ENCODE measurements at regions not wholly inside any gene's neighbourhood (a gene's known extent, or its start where the extent isn't known, plus 50 kb on each side); places are given as distances from the start of the nearest gene placed in this dataset.
"Not testable (repeated sequence)": the region's sequence is repeated elsewhere in the genome, so short reads cannot be mapped to it uniquely, and the experiment has no call there.

DNA sequence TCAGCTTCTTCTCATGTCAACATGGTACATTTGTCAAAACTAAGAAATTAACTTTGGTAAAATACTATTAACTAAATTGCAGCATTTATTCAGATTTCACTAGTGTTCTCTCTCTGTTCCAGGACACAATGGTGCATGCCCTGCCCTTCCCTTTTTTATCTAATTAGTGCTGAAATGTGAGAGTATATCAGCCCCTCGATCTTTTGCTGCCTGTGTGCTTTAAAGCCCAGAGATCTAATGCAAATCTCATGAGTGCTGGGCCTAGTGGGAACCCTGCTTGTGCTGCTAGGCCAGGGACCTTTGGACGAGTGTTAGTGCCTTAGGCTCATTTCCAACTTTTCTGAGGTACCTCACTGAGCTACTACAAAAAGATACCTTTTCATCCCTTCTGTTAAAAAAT is 221.1 kb upstream of the EDNRB start:
- no peak for DNase-seq (ENCODE audit: low read depth in 2 of 2)

DNA sequence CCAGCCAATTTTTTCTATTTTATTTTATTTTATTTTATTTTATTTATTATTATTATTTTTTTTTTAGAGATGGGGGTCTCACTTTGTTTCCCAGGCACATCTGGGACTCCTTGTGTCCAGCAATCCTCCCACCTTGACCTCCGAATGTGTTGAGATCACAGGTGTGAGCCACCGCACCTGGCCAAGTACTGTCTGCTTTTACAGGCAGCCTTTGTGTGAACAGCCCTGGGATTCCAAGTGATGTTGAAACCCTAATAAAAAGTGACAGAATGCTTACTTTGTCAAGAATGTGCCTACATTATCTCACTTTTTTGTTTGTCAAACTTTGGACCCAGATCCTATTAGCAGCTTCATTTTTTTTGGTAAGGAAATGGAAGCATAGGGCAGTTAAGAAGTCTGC is 220.1 kb upstream of the EDNRB start:
- DNase-seq (ENCODE audit: low read depth in 2 of 2) = no peak

- DNase-seq (ENCODE audit: low read depth in 2 of 2) = no peak
These were observed 218.9 kb upstream of the EDNRB start for GRCh38 chr13:78137404-78138142.

DNA sequence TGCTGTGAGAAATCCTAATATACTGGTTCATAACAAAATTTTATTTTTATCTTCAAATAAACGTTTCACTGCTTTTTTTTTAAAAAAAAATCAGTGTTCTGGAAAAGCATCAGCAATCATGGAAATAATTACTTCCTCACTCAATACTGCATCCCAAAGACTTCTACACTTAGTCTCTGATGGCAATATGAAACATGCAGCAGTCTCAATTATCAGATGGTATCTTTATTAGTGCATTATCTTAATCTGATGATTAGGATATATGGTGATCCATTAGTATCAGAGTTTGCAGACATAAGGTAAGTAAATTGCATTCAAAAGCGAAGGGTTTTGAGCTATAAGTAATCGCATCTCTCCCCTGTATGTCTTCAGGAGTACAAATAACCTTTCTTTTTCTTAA is 218.3 kb upstream of the EDNRB start:
- DNase-seq (ENCODE audit: low read depth in 2 of 2) = no peak

GRCh38 chr13:78133511-78133910 is 214.9 kb upstream of the EDNRB start:
- no peak for DNase-seq (ENCODE audit: low read depth in 2 of 2)

DNA sequence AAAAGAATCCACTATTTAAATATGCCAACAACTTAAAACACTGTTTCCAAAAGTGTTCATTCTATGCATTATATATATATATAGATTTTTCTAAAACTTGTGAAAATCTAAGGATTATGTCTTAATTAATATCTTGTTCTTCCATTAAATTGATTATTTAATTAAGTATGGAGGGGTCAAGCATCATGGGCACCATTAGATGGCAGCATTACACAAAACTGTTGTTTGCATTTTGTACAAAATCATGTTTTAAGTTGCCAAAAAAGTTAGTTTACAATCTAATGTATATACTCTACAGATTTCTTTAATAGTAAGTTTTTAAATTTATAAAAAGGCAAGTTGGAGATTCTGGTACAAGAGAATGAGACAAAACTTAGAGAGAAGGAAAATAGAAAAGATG is 213.2 kb upstream of the EDNRB start:
- no peak for DNase-seq (ENCODE audit: low read depth in 2 of 2)

DNA sequence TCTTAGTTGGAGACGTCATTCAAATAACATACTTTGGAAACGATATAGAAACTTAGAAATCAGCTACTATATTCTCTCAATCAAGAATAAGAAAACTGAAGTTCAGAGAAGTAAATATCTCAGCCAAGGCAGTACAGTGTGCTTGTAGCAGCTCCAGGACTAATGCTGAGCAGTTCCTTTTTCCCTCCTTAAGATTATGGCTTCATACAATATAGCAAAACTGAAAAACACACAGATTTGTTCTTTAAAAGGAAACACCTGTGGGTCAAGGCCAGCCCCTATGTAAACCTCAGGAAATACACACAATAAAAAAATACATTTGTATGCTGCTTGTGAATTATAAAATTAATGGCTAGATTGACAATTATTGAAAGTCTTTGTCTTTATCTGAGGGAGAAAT is 212.7 kb upstream of the EDNRB start:
- no peak for DNase-seq (ENCODE audit: low read depth in 2 of 2)

DNA sequence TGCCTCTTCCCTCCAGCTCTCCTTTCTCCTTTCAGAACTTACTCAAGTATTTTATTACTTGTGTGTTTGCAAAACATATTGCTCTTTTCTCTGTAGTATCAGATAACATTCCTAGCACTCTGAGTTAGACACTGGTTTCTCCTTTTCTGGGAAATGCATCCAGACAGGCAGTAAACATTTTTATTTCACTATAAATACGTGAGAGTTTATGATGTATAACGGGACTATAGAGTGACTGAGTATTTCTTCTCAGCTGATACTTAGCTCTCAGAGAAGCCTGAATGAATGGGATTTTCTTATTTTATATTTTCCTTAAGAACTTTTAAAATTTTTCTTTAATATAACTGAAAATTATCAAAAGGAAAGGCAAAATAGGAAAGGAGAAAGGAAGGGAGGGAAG is 211.2 kb upstream of the EDNRB start:
- DNase-seq (ENCODE audit: low read depth in 2 of 2) = no peak

DNA sequence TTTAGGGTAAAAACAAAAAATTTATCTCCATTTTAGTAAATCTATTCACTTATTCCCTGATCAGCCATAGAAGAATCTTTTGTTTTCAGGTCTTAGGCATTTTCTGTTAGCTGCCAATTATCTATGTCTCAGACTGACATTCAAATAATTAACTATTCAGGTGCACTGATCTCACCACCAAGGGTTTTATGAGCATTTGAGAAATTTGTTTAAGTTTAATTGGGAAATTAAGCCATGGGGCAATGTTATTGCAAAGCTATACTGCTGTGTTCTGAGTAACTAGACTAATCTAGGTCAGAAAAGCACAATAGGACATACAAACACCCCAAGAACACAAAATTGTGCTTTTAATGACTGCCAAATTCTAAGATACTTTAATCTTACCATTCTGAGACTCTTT is 210.7 kb upstream of the EDNRB start:
- DNase-seq (ENCODE audit: low read depth in 2 of 2) = no peak

GRCh38 chr13:78121459-78122348 is 203.1 kb upstream of the EDNRB start:
- no peak for DNase-seq (ENCODE audit: low read depth in 2 of 2)

GRCh38 chr13:78121001-78121400 is 202.4 kb upstream of the EDNRB start:
- DNase-seq (ENCODE audit: low read depth in 2 of 2) = no peak

DNA sequence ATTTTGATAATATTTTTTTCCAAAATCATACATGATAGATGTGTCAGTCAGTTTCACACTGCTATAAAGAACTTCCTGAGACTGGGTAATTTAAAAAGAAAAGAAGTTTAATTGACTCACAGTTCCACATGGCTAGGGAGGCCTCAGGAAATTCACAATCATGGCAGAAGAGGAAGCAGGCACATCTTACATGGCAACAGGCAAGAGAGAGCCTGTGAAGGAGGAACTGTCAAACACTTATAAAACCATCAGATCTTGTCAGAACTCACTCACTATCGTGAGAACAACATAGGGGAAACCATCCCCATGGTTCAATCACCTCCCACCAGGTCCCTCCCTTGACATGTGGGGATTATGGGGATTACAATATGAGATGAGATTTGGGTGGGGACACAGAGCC is 201.5 kb upstream of the EDNRB start:
- not testable (repeated sequence) for DNase-seq (ENCODE audit: low read depth in 2 of 2)

- not testable (repeated sequence) for DNase-seq (ENCODE audit: low read depth in 2 of 2)
These were observed 198.4 kb upstream of the EDNRB start for GRCh38 chr13:78117070-78117469.

DNA sequence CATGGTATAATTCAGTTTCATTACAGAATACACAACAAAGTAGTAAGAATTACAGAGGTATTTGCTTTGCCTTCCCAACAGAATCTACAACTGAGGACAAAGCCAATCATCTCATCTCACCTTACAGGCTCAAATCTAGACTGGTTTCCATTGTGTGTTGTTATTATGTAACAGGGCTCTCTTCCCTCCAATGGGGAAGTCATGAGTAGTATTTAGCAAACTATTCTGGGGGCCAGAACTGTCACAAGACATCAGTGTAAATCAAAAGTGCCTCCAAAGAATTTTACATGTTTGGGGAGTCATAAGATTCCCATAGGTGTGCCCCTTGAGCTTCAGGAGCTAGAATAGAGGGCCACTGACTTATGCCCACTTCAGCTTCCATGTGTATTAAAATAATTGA is 187.0 kb upstream of the EDNRB start:
- no peak for DNase-seq (ENCODE audit: low read depth in 2 of 2)

DNA sequence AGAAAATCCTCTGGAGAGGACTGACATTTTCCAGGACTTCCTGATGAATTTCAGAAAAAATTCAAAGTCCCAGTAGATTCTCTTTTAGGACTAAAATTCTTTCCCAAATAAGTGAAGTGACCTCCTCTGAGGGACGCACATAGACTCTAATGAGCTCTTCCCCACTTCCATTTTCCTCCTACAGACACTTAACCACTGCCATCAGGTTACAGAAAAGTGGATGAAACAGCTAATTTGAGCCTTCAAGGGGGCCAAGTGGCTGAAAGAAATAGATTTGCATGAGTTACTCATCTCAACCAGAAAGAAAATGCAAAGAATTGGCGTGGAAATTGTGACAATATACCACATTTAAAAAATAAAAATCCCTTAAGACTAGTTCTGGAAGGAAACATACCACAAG is 185.3 kb upstream of the EDNRB start:
- DNase-seq (ENCODE audit: low read depth in 2 of 2) = no peak

- DNase-seq (ENCODE audit: low read depth in 2 of 2) = no peak
These were observed 184.1 kb upstream of the EDNRB start for GRCh38 chr13:78102741-78103140.

- DNase-seq (ENCODE audit: low read depth in 2 of 2) = no peak
These were observed 183.6 kb upstream of the EDNRB start for GRCh38 chr13:78102121-78102677.

DNA sequence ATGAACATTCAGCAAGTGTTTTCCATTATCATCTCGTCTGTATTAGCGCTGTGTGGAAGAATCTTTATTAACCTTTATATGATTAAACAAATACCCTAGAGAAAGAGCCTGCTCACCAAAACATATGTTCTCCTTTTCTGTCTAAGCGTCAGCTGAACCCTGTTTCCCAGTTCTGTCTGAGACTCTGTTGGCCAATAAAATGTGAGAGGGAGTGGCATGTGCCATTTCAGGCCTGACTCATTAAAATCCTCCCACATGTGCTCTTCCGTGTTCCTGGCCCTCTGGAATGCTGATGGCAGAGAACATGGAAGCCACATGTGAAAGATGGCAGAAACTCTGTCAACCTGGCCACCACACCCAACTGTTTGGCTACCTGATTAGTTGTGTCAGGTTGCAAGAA is 181.9 kb upstream of the EDNRB start:
- DNase-seq (ENCODE audit: low read depth in 2 of 2) = no peak

GRCh38 chr13:78098249-78098648 is 179.6 kb upstream of the EDNRB start:
- no peak for DNase-seq (ENCODE audit: low read depth in 2 of 2)

- no peak for DNase-seq (ENCODE audit: low read depth in 2 of 2)
These were observed 177.6 kb upstream of the EDNRB start for GRCh38 chr13:78096221-78096620.

DNA sequence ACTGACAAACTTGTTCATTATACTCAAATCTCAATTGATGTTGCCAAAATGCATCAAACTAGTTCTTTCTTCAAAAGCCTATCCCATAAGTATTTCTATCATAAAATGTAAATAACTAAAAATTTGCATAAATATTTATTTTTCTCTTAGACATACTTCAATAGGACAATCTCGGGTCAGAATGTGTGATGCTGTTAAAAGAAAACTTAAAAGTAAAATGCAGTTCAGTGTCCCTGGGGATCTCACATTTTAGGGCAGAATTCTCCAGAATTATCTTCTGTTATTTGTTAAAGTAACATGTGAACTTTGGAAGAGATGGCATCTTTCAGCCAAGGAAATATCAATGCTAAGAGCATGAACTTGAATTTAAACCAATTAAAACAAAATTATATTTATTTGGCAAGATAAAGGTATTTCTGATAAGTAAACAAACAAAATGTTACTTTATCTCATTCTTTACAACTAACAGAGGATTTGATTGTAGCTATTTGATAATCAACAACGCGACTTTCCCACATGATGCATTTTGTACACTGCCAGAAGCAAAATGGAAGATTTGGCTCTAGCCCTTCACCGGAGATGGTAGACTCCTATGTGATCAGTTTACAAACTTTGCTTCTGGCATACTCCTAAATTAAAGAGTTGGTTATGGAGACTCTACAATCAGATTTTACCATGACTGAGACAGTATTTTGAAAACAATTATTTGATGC is 169.5 kb upstream of the EDNRB start:
- no peak for DNase-seq (ENCODE audit: low read depth in 2 of 2)
